ENCODE measurements at regions not wholly inside any gene's neighbourhood (a gene's known extent, or its start where the extent isn't known, plus 50 kb on each side); places are given as distances from the start of the nearest gene placed in this dataset.
A peak's percentile ranks its signal among the peaks of the same experiment; 100 is the strongest.

DNA sequence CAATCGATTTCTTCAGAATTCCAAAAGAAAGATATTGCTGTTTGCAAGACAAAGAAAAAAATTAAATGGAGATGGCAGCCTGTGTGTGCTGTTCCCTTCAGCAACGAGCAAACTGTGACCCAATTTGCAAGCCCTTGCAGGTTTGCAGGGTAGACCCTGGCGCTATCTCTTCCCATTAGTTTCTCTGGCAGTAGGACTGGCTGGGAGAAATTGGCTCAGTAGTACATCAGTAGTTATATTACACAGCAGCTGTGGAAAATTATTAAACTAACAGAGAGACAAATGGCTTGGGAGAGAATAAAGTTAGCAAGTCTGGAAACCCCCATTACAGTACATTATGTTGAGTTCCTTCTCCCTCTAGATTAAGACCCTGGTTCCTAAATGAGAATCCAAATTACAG is 116.4 kb upstream of the ITGB1 start:
- H3K4me2 ChIP-seq (ENCODE audit: low read depth, low read length, poor library complexity, severe bottlenecking), result no peak overlapping the region
- H4K20me1 ChIP-seq (ENCODE audit: insufficient read depth, low read length, poor library complexity, severe bottlenecking), result no peaks in the 10 kb centered on the region
- no peak overlapping the region for H2AFZ ChIP-seq (ENCODE audit: low read length)
- no peaks in the 10 kb centered on the region for H3K9me3 ChIP-seq (ENCODE audit: insufficient read depth, low read depth, low read length)
- no peak for TF ChIP-seq EZH2phosphoT487 (IDR thresholded peaks at IDR 0.05; ENCODE audit: borderline replicate concordance)
- TF ChIP-seq, protein P1, sequence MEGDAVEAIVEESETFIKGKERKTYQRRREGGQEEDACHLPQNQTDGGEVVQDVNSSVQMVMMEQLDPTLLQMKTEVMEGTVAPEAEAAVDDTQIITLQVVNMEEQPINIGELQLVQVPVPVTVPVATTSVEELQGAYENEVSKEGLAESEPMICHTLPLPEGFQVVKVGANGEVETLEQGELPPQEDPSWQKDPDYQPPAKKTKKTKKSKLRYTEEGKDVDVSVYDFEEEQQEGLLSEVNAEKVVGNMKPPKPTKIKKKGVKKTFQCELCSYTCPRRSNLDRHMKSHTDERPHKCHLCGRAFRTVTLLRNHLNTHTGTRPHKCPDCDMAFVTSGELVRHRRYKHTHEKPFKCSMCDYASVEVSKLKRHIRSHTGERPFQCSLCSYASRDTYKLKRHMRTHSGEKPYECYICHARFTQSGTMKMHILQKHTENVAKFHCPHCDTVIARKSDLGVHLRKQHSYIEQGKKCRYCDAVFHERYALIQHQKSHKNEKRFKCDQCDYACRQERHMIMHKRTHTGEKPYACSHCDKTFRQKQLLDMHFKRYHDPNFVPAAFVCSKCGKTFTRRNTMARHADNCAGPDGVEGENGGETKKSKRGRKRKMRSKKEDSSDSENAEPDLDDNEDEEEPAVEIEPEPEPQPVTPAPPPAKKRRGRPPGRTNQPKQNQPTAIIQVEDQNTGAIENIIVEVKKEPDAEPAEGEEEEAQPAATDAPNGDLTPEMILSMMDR (conservative IDR thresholded peaks at IDR 0.05; ENCODE audit: low read length), result no peak
- no peaks in the 10 kb centered on the region for H3K9me2 ChIP-seq (replicated peaks; ENCODE audit: low read depth, low read length)
- no peak overlapping the region for H3K9ac ChIP-seq (ENCODE audit: low read depth, low read length, poor library complexity, severe bottlenecking)
- no peaks in the 10 kb centered on the region for H3K79me2 ChIP-seq (ENCODE audit: insufficient read depth, low read length)
- no peaks in the 10 kb centered on the region for H3F3A ChIP-seq (ENCODE audit: low read depth)
- H3K27me3 ChIP-seq (ENCODE audit: insufficient read depth, low read length, poor library complexity, severe bottlenecking), result no peaks in the 10 kb centered on the region
- no peak overlapping the region for H3K4me3 ChIP-seq (ENCODE audit: low read length, poor library complexity, severe bottlenecking)
- no peaks in the 10 kb centered on the region for H3K36me3 ChIP-seq (ENCODE audit: insufficient read depth, low read length)
- no peaks in the 10 kb centered on the region for H3K4me1 ChIP-seq (ENCODE audit: insufficient read depth, low read length, poor library complexity, severe bottlenecking)

DNA sequence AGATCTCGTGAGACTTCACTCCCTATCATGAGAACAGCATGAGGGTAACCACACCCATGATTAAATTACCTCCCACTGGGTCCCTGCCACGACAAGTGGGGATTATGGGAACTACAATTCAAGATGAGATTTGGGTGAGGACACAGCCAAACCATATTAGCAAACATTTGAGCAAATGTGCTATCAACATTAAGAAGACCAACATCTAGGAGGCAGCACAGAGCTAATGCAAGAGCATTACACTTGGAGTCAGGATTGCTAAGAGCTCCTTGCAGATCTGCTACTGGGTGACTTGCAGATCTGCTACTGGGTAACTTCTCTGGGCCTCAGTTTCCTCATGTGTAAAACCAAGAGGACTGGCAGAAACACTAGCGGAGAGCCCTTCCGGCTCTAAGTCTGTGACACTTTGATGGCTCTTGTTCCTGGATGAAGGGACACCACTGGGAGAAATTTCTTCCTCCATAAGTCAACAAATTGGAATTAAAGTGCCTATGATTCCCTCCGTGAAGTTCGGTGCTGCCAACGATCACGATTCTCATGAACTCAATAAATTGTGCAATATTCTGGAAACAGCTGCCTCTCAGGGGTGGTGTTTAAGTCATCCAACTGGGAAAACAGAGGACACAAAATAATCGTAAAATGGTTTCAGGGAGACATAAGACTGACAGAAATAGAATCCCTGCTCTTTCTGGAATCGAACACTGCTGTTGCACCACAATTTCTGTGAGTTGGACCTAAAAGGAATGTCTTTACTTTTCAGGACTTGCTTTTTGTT is 115.8 kb upstream of the ITGB1 start:
- H3K36me3 ChIP-seq (ENCODE audit: insufficient read depth, low read length), result no peaks in the 10 kb centered on the region
- no peak overlapping the region for H3K4me3 ChIP-seq (ENCODE audit: low read length, poor library complexity, severe bottlenecking)
- no peaks in the 10 kb centered on the region for H3K4me1 ChIP-seq (ENCODE audit: insufficient read depth, low read length, poor library complexity, severe bottlenecking)
- no peak overlapping the region for H3K4me2 ChIP-seq (ENCODE audit: low read depth, low read length, poor library complexity, severe bottlenecking)
- no peaks in the 10 kb centered on the region for H4K20me1 ChIP-seq (ENCODE audit: insufficient read depth, low read length, poor library complexity, severe bottlenecking)
- no peaks in the 10 kb centered on the region for H3F3A ChIP-seq (ENCODE audit: low read depth)
- H3K9ac ChIP-seq (ENCODE audit: low read depth, low read length, poor library complexity, severe bottlenecking), result no peak overlapping the region
- no peaks in the 10 kb centered on the region for H3K9me3 ChIP-seq (ENCODE audit: insufficient read depth, low read depth, low read length)
- no peak overlapping the region for H2AFZ ChIP-seq (ENCODE audit: low read length)
- no peak for TF ChIP-seq EZH2phosphoT487 (IDR thresholded peaks at IDR 0.05; ENCODE audit: borderline replicate concordance)
- TF ChIP-seq, protein P1 (conservative IDR thresholded peaks at IDR 0.05; ENCODE audit: low read length), result peak; percentile 32
- H3K27me3 ChIP-seq (ENCODE audit: insufficient read depth, low read length, poor library complexity, severe bottlenecking), result no peaks in the 10 kb centered on the region
- no peaks in the 10 kb centered on the region for H3K79me2 ChIP-seq (ENCODE audit: insufficient read depth, low read length)
- no peaks in the 10 kb centered on the region for H3K9me2 ChIP-seq (replicated peaks; ENCODE audit: low read depth, low read length)

DNA sequence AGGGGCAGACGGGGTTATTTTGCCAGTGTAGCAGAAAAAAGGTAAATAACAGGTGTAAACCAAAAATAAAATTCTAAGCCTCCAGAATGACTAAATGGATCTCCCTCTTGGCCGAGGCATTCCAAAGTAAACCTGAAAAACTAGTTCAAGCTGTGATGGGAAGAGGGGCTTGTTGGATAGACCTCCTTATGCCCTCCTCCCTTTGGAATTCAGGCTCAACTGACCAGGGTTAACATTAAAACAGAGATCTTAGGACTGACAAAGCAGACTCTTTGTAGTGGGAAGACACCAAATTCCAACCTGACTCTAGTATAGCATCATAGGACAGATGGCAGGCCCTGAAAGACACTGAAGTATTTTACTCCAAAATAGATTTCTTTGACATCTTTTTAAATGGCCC is 113.8 kb upstream of the ITGB1 start:
- no peaks in the 10 kb centered on the region for H3K27me3 ChIP-seq (ENCODE audit: insufficient read depth, low read length, poor library complexity, severe bottlenecking)
- H3K9me2 ChIP-seq (replicated peaks; ENCODE audit: low read depth, low read length), result no peaks in the 10 kb centered on the region
- no peak overlapping the region for H3K9ac ChIP-seq (ENCODE audit: low read depth, low read length, poor library complexity, severe bottlenecking)
- no peak for TF ChIP-seq EZH2phosphoT487 (IDR thresholded peaks at IDR 0.05; ENCODE audit: borderline replicate concordance)
- TF ChIP-seq, protein P1 (conservative IDR thresholded peaks at IDR 0.05; ENCODE audit: low read length), result no peak
- no peaks in the 10 kb centered on the region for H3K4me1 ChIP-seq (ENCODE audit: insufficient read depth, low read length, poor library complexity, severe bottlenecking)
- no peaks in the 10 kb centered on the region for H3K9me3 ChIP-seq (ENCODE audit: insufficient read depth, low read depth, low read length)
- H2AFZ ChIP-seq (ENCODE audit: low read length), result no peak overlapping the region
- no peaks in the 10 kb centered on the region for H3F3A ChIP-seq (ENCODE audit: low read depth)
- no peaks in the 10 kb centered on the region for H4K20me1 ChIP-seq (ENCODE audit: insufficient read depth, low read length, poor library complexity, severe bottlenecking)
- no peaks in the 10 kb centered on the region for H3K79me2 ChIP-seq (ENCODE audit: insufficient read depth, low read length)
- no peak overlapping the region for H3K4me3 ChIP-seq (ENCODE audit: low read length, poor library complexity, severe bottlenecking)
- no peaks in the 10 kb centered on the region for H3K36me3 ChIP-seq (ENCODE audit: insufficient read depth, low read length)
- no peak overlapping the region for H3K4me2 ChIP-seq (ENCODE audit: low read depth, low read length, poor library complexity, severe bottlenecking)

Measured in Loucy (cell line).